KMS-11 (cell line): ENCODE measurements at regions not wholly inside any gene's neighbourhood (a gene's known extent, or its start where the extent isn't known, plus 50 kb on each side); places are given as distances from the start of the nearest gene placed in this dataset.

Source experiments
- H2AFZ ChIP-seq: fragments of 200-600 bp; sonication (generic); 2 replicates; pipeline ENCODE4 v1.6.1; 2016; ENCODE audit warnings: antibody characterized with exemption, mixed run types, low read depth
- H3K27ac ChIP-seq: fragments of 200-600 bp; sonication (generic); 2 replicates; pipeline ENCODE4 v1.6.1; 2016; ENCODE audit warnings: mild to moderate bottlenecking, mixed run types
- H3K27me3 ChIP-seq: fragments of 200-600 bp; sonication (generic); 2 replicates; pipeline ENCODE4 v1.6.1; 2017; ENCODE audit warnings: mild to moderate bottlenecking, low read depth, mixed run types, moderate library complexity; ENCODE audit not compliant: insufficient read depth
- H3K36me3 ChIP-seq: fragments of 200-600 bp; sonication (generic); 2 replicates; pipeline ENCODE4 v1.6.1; 2017; ENCODE audit warnings: mild to moderate bottlenecking, mixed run types; ENCODE audit not compliant: insufficient read depth
- H3K4me1 ChIP-seq: fragments of 200-600 bp; sonication (generic); 2 replicates; pipeline ENCODE4 v1.6.1; 2016; ENCODE audit warnings: mild to moderate bottlenecking, low read depth, mixed run types; ENCODE audit not compliant: poor library complexity, severe bottlenecking
- H3K4me2 ChIP-seq: fragments of 200-600 bp; sonication (generic); 2 replicates; pipeline ENCODE4 v1.7.0; 2016; ENCODE audit warnings: mild to moderate bottlenecking, mixed run types
- H3K4me3 ChIP-seq: fragments of 200-600 bp; sonication (generic); IDR thresholded peaks from 2 replicates; pipeline ENCODE4 v1.6.1; 2017; ENCODE audit warnings: low read depth, low read length, mixed read lengths; ENCODE audit not compliant: insufficient read depth
- H3K79me2 ChIP-seq: fragments of 200-600 bp; sonication (generic); 2 replicates; pipeline ENCODE4 v1.6.1; 2016; ENCODE audit warnings: low read depth, mixed run types; ENCODE audit not compliant: insufficient read depth
- H3K9ac ChIP-seq: fragments of 200-600 bp; sonication (generic); 2 replicates; pipeline ENCODE4 v1.6.1; 2016; ENCODE audit warnings: mild to moderate bottlenecking, mixed run types
- H4K20me1 ChIP-seq: fragments of 200-600 bp; sonication (generic); 2 replicates; pipeline ENCODE4 v1.6.1; 2016; ENCODE audit warnings: mild to moderate bottlenecking, mixed run types; ENCODE audit not compliant: insufficient read depth
- TF ChIP-seq, protein P1 (sequence below): fragments of 200-600 bp; sonication (generic); conservative IDR thresholded peaks from 2 replicates; pipeline ENCODE4 v1.6.1; 2017; ENCODE audit warnings: low read depth, mild to moderate bottlenecking, antibody characterized with exemption, low read length, moderate library complexity, mixed read lengths

DNA sequence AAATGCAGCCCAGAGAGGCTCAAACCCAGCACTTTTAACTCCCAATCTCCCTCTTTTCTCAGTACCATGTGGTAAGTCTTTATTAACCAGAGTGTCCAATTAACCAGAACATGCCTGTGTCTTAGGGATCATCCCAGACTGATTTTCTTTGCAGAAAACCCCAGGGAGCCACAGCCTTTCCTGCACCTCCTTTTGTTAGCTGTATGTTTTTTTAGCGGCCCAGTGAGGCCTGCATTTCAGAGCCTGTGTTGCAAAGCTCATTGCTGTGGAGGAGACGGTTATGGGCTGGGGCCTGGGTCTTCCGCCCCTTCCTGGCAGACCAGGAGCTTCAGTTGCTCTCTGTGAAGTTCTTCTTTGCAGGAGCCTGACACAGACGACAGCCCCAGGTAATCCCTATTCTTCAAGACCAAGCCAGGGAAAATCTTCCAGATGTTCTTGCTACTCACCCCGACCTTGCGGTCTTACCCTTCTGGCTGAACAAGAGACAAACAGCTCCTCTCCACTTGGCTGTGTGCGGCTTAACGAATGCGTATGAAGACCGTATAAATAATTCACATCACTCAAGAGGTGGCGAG lies 70.7 kb upstream of the TSHZ3 start:
- Histone ChIP-seq H2AFZ (no peak overlapping the region), H3K4me1 (no peaks in the 10 kb centered on the region), H4K20me1 (no peaks in the 10 kb centered on the region), H3K79me2 (no peaks in the 10 kb centered on the region), H3K9ac (no peak overlapping the region), H3K27me3 (no peaks in the 10 kb centered on the region), H3K4me3 (no peak overlapping the region), H3K4me2 (no peak overlapping the region), H3K27ac (no peak overlapping the region), H3K36me3 (no peaks in the 10 kb centered on the region)
- TF ChIP-seq, protein P1, sequence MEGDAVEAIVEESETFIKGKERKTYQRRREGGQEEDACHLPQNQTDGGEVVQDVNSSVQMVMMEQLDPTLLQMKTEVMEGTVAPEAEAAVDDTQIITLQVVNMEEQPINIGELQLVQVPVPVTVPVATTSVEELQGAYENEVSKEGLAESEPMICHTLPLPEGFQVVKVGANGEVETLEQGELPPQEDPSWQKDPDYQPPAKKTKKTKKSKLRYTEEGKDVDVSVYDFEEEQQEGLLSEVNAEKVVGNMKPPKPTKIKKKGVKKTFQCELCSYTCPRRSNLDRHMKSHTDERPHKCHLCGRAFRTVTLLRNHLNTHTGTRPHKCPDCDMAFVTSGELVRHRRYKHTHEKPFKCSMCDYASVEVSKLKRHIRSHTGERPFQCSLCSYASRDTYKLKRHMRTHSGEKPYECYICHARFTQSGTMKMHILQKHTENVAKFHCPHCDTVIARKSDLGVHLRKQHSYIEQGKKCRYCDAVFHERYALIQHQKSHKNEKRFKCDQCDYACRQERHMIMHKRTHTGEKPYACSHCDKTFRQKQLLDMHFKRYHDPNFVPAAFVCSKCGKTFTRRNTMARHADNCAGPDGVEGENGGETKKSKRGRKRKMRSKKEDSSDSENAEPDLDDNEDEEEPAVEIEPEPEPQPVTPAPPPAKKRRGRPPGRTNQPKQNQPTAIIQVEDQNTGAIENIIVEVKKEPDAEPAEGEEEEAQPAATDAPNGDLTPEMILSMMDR, result no peak

DNA sequence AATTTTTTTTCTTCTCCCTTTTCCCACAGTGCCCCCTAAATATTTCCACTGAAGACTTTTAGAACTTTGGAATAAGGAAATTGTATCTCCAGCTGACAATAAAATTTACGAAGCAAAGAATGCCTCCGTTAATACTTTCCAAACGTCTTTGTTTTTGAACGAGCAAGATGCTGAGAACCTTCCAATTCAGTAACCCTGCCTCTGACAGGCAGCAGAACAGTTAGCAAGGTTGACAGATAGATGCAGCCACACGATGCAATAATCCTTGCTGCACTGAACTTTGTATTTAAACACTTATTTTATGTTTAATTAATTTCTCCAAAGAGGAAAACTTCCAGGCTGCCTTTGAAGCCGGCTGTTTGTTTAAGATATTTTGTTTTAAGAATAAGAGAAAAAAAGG lies 71.8 kb upstream of the TSHZ3 start:
- H3K27me3 ChIP-seq, result no peaks in the 10 kb centered on the region

DNA sequence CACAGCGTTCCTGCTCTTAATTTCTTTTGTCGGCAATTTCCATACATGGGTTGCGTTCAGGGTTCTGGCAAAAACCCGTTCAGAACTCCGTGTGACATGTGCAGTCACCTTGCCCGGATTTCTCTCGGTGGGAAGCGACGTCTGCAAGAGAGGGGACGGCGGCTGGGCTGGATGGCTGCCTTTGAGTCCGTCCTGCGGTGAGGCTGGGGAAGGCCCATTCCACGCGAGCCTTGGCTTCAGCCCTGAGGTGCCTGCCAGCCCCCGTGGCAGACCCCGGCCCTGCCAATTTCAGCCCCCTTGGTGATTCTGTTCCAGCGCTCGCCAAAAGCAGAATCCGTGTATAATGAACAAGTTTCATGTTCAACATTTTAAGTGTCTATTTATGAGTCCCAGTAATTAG lies 72.6 kb upstream of the TSHZ3 start:
- no peak overlapping the region for H3K4me3 ChIP-seq
- no peaks in the 10 kb centered on the region for H4K20me1 ChIP-seq
- no peaks in the 10 kb centered on the region for H3K4me1 ChIP-seq
- H3K9ac ChIP-seq, result no peak overlapping the region
- no peak overlapping the region for H3K4me2 ChIP-seq
- H2AFZ ChIP-seq, result no peak overlapping the region
- TF ChIP-seq, protein P1, result no peak
- no peaks in the 10 kb centered on the region for H3K27me3 ChIP-seq
- H3K27ac ChIP-seq, result no peak overlapping the region
- H3K79me2 ChIP-seq, result no peaks in the 10 kb centered on the region
- no peaks in the 10 kb centered on the region for H3K36me3 ChIP-seq

More for the DNA sequence above, 71.8 kb upstream of the TSHZ3 start:
- H3K4me3 ChIP-seq, result no peak overlapping the region
- H2AFZ ChIP-seq, result no peak overlapping the region
- no peaks in the 10 kb centered on the region for H3K36me3 ChIP-seq
- TF ChIP-seq, protein P1, result no peak
- H4K20me1 ChIP-seq, result no peaks in the 10 kb centered on the region
- no peak overlapping the region for H3K9ac ChIP-seq
- H3K79me2 ChIP-seq, result no peaks in the 10 kb centered on the region
- no peaks in the 10 kb centered on the region for H3K4me1 ChIP-seq
- H3K4me2 ChIP-seq, result no peak overlapping the region
- no peak overlapping the region for H3K27ac ChIP-seq

DNA sequence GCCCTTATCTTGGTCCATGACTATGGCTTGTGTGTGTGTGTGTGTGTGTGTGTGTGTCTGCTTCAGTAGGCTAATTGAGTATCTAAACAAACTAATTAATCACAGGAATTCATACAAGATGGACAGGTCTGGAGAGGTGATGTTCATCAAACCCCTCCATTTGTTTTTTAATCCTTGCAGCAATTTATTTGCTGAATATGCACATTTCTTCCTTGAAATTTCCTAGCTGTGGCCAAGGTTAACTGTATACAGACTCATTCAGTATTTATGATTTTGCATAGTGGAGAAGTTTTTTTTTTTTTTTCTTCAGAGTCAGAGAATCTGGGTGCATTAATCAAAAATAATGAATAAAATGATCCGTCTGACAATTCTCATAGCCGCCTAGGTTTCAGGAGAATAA lies 74.7 kb upstream of the TSHZ3 start:
- no peaks in the 10 kb centered on the region for H3K36me3 ChIP-seq
- no peak overlapping the region for H3K4me2 ChIP-seq
- no peak overlapping the region for H3K27ac ChIP-seq
- no peaks in the 10 kb centered on the region for H3K79me2 ChIP-seq
- no peak overlapping the region for H3K9ac ChIP-seq
- H3K4me1 ChIP-seq, result no peaks in the 10 kb centered on the region
- no peaks in the 10 kb centered on the region for H4K20me1 ChIP-seq
- no peak overlapping the region for H2AFZ ChIP-seq
- no peaks in the 10 kb centered on the region for H3K27me3 ChIP-seq
- TF ChIP-seq, protein P1, result no peak
- H3K4me3 ChIP-seq, result no peak overlapping the region
